ENCODE measurements at regions not wholly inside any gene's neighbourhood (a gene's known extent, or its start where the extent isn't known, plus 50 kb on each side); places are given as distances from the start of the nearest gene placed in this dataset.

GRCh38 chr4:104716584-104716983 is 221.9 kb upstream of the CXXC4 start:
- H3K4me1 ChIP-seq: no peaks in the 10 kb centered on the region
- WGBS, 5 donors: 77 to 89% (median 89%) methylated on average over 2 of the region's 2 CpGs
- no peaks in the 10 kb centered on the region for H3K36me3 ChIP-seq
- TF ChIP-seq, protein P1, sequence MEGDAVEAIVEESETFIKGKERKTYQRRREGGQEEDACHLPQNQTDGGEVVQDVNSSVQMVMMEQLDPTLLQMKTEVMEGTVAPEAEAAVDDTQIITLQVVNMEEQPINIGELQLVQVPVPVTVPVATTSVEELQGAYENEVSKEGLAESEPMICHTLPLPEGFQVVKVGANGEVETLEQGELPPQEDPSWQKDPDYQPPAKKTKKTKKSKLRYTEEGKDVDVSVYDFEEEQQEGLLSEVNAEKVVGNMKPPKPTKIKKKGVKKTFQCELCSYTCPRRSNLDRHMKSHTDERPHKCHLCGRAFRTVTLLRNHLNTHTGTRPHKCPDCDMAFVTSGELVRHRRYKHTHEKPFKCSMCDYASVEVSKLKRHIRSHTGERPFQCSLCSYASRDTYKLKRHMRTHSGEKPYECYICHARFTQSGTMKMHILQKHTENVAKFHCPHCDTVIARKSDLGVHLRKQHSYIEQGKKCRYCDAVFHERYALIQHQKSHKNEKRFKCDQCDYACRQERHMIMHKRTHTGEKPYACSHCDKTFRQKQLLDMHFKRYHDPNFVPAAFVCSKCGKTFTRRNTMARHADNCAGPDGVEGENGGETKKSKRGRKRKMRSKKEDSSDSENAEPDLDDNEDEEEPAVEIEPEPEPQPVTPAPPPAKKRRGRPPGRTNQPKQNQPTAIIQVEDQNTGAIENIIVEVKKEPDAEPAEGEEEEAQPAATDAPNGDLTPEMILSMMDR (IDR thresholded peaks at IDR 0.05): no peak
- TF ChIP-seq POLR2A (IDR thresholded peaks at IDR 0.05) (no peak), POLR2AphosphoS5 (IDR thresholded peaks at IDR 0.05) (no peak)
- H3K9me3 ChIP-seq: peaks cover 0 to under 1% (median 0%) of the 10 kb centered on the region in 4 donors
- no peak overlapping the region for H3K4me3 ChIP-seq
- DNase-seq: no peak
- intact Hi-C loops (cut with DNase I; ENCODE audit: low total_unique reads): no loop called here
- no peaks in the 10 kb centered on the region for H3K27me3 ChIP-seq
- no peak overlapping the region for H3K27ac ChIP-seq

DNA sequence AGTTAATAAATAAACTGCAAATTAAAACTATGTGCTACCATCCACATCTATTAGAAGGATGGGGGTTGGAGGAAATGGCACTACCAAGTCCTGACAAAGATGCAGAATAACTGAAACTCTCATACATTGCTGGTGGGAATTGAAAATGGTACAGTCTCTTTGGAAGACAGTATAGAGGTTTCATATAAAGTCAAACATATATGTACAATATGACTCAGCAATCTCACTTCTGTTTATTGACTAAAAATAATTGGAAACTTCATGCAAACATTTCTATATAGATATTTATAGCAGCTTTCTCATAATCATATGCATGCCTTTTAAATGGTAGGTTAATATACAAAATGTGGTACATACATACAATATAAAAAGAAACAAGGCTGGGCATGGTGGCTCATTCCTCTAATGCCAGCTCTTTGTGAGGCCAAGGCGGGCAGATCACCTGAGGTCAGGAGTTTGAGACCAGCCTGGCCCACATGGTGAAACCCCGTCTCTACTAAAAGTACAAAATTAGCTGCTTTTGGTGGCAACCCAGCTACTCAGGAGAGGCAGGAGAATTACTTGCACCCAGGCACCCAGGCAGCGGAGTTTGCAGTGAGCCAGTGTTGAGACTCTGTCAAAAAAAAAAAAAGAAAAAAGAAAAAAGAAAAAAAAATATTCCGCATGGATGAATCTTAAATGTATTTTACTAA is 225.0 kb upstream of the CXXC4 start:
- no peak overlapping the region for H3K4me3 ChIP-seq
- DNase-seq: no peak
- no peak overlapping the region for H3K27ac ChIP-seq
- no peaks in the 10 kb centered on the region for H3K27me3 ChIP-seq
- 73 to 84% (median 80%) methylated on average over 4 of the region's 4 CpGs for WGBS, 5 donors
- H3K36me3 ChIP-seq: no peaks in the 10 kb centered on the region
- TF ChIP-seq POLR2AphosphoS5 (IDR thresholded peaks at IDR 0.05): no peak
- no peak for TF ChIP-seq EP300 (IDR thresholded peaks at IDR 0.05)
- TF ChIP-seq, protein P1 (IDR thresholded peaks at IDR 0.05): no peak
- no peak for TF ChIP-seq POLR2A (IDR thresholded peaks at IDR 0.05)
- no peaks in the 10 kb centered on the region for H3K4me1 ChIP-seq
- H3K9me3 ChIP-seq: no peaks in the 10 kb centered on the region
- intact Hi-C loops (cut with DNase I; ENCODE audit: low total_unique reads): no loop called here

- 60 to 82% (median 73%) methylated on average over 1 of the region's 1 CpG for WGBS, 5 donors
- H3K4me3 ChIP-seq: no peak overlapping the region
- no peaks in the 10 kb centered on the region for H3K36me3 ChIP-seq
- H3K27me3 ChIP-seq: no peaks in the 10 kb centered on the region
- intact Hi-C loops (cut with DNase I; ENCODE audit: low total_unique reads): no loop called here
- H3K9me3 ChIP-seq: no peaks in the 10 kb centered on the region
- TF ChIP-seq POLR2AphosphoS5 (IDR thresholded peaks at IDR 0.05): no peak
- TF ChIP-seq, protein P1 (IDR thresholded peaks at IDR 0.05): no peak
- no peak for TF ChIP-seq POLR2A (IDR thresholded peaks at IDR 0.05)
- no peak for TF ChIP-seq EP300 (IDR thresholded peaks at IDR 0.05)
- no peak for DNase-seq
- no peak overlapping the region for H3K27ac ChIP-seq
- H3K4me1 ChIP-seq: no peaks in the 10 kb centered on the region
These were observed 227.8 kb upstream of the CXXC4 start for GRCh38 chr4:104722467-104722866.

GRCh38 chr4:104726002-104726401 is 231.3 kb upstream of the CXXC4 start:
- no peaks in the 10 kb centered on the region for H3K9me3 ChIP-seq
- H3K27ac ChIP-seq: no peak overlapping the region
- no peaks in the 10 kb centered on the region for H3K27me3 ChIP-seq
- TF ChIP-seq EP300 (IDR thresholded peaks at IDR 0.05): no peak
- no peak overlapping the region for H3K4me3 ChIP-seq
- H3K36me3 ChIP-seq: no peaks in the 10 kb centered on the region
- H3K4me1 ChIP-seq: no peaks in the 10 kb centered on the region
- intact Hi-C loops (cut with DNase I; ENCODE audit: low total_unique reads): no loop called here
- WGBS, 5 donors: 83 to 90% (median 88%) methylated on average over 5 of the region's 5 CpGs
- no peak for DNase-seq

DNA sequence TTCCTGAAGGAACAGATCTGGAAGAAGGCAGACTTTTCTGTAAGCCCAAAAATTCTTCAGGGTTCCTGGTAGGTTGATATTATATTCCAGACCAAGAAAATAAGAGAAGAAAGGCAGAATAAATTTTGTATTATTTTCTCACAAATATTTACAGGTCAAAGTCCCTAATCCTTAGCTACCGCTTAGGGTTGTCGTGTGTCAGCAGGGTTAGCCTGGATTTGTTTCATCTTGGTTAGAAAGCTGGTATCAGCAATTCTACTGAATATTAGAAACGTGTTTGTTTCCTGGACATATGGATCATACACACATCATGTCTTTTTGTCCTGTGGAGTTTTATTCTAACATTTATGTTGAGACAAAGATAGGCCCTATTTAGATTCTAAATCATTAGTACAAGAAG is 232.9 kb upstream of the CXXC4 start:
- intact Hi-C loops (cut with DNase I; ENCODE audit: low total_unique reads): no loop called here
- H3K27me3 ChIP-seq: no peaks in the 10 kb centered on the region
- WGBS, 5 donors: 61 to 81% (median 75%) methylated on average over 3 of the region's 3 CpGs
- no peak for DNase-seq
- TF ChIP-seq, protein P1 (IDR thresholded peaks at IDR 0.05): no peak
- no peak for TF ChIP-seq POLR2A (IDR thresholded peaks at IDR 0.05)
- TF ChIP-seq EP300 (IDR thresholded peaks at IDR 0.05): no peak
- TF ChIP-seq POLR2AphosphoS5 (IDR thresholded peaks at IDR 0.05): no peak
- no peak overlapping the region for H3K4me3 ChIP-seq
- H3K36me3 ChIP-seq: no peaks in the 10 kb centered on the region
- H3K9me3 ChIP-seq: no peaks in the 10 kb centered on the region
- no peaks in the 10 kb centered on the region for H3K4me1 ChIP-seq
- H3K27ac ChIP-seq: no peak overlapping the region
